OCI-LY7 (cell line): ENCODE measurements at regions not wholly inside any gene's neighbourhood (a gene's known extent, or its start where the extent isn't known, plus 50 kb on each side); places are given as distances from the start of the nearest gene placed in this dataset.

Experiments
- BruUV-seq: library from RNA; stranded (reverse); fragments of 400-500 nt; replicated peaks from 2 replicates; lab custom pipeline; 2021; lab: Mats Ljungman, UMichigan
- CTCF ChIA-PET: fragments of 300-600 bp; sonication (Branson Sonifier 250); formaldehyde crosslinking; loops from one replicate; lab custom pipeline; 2022; ENCODE audit warnings: antibody characterized with exemption; ENCODE audit not compliant: unreplicated experiment; lab: Charles Lee
- POLR2A ChIA-PET: fragments of 300-600 bp; sonication (Branson Sonifier 250); formaldehyde crosslinking; loops from one replicate; lab custom pipeline; 2022; ENCODE audit warnings: antibody characterized with exemption; lab: Charles Lee
- DNase-seq: peaks from one replicate; pipeline ENCODE4 v3.0.0-alpha.2; 2015; ENCODE audit warnings: low spot score
- H2AFZ ChIP-seq: fragments of 200-600 bp; sonication (generic), shearing (Covaris generic); 2 replicates; pipeline ENCODE4 v1.6.1; 2014; ENCODE audit warnings: mild to moderate bottlenecking, antibody characterized with exemption, low read length, moderate library complexity
- H3K27ac ChIP-seq: fragments of 200-600 bp; sonication (generic); 2 replicates; pipeline ENCODE4 v1.5.1; 2014; ENCODE audit warnings: mixed run types, low read depth, mild to moderate bottlenecking, moderate library complexity, low read length, inconsistent platforms; ENCODE audit not compliant: poor library complexity, severe bottlenecking
- H3K36me3 ChIP-seq: fragments of 200-600 bp; sonication (generic); 2 replicates; pipeline ENCODE4 v1.6.1; 2014; ENCODE audit warnings: mild to moderate bottlenecking, antibody characterized with exemption, low read length, moderate library complexity, mixed read lengths; ENCODE audit not compliant: insufficient read depth
- H3K4me1 ChIP-seq: fragments of 200-600 bp; sonication (generic); 2 replicates; pipeline ENCODE4 v1.5.1; 2014; ENCODE audit warnings: mild to moderate bottlenecking, low read length; ENCODE audit not compliant: insufficient read depth, poor library complexity, severe bottlenecking
- H3K4me2 ChIP-seq: fragments of 200-600 bp; sonication (generic); 2 replicates; pipeline ENCODE4 v1.6.1; 2014; ENCODE audit warnings: mild to moderate bottlenecking, low read length
- H3K4me3 ChIP-seq: fragments of 200-600 bp; sonication (generic); 2 replicates; pipeline ENCODE4 v1.5.1; 2014; ENCODE audit warnings: mild to moderate bottlenecking, low read depth, low read length; ENCODE audit not compliant: poor library complexity, severe bottlenecking
- H3K79me2 ChIP-seq: fragments of 200-600 bp; sonication (generic); 2 replicates; pipeline ENCODE4 v1.6.1; 2016; ENCODE audit warnings: low read depth, mild to moderate bottlenecking, low read length, moderate library complexity, mixed read lengths; ENCODE audit not compliant: insufficient read depth
- H3K9me2 ChIP-seq: fragments of 200-600 bp; sonication (generic); 2 replicates; pipeline ENCODE4 v1.6.1; 2016; ENCODE audit warnings: mild to moderate bottlenecking, low read length, mixed read lengths; ENCODE audit not compliant: insufficient read depth
- H3K9me3 ChIP-seq: fragments of 200-600 bp; sonication (generic); 2 replicates; pipeline ENCODE4 v1.6.1; 2014; ENCODE audit warnings: mild to moderate bottlenecking, mixed run types, low read length, mixed read lengths
- H4K20me1 ChIP-seq: fragments of 200-600 bp; sonication (generic); 2 replicates; pipeline ENCODE4 v1.6.1; 2014; ENCODE audit warnings: mild to moderate bottlenecking, antibody characterized with exemption, low read length, moderate library complexity, mixed read lengths; ENCODE audit not compliant: insufficient read depth
- CTCF ChIP-seq: fragments of 200-600 bp; sonication (generic); conservative IDR thresholded peaks from 2 replicates; pipeline ENCODE4 v1.5.1; 2014; ENCODE audit warnings: mild to moderate bottlenecking, antibody characterized with exemption, low read length, moderate library complexity, mixed read lengths
- EZH2phosphoT487 ChIP-seq: fragments of 200-600 bp; sonication (generic); IDR thresholded peaks from 2 replicates; pipeline ENCODE4 v1.6.1; 2018; ENCODE audit warnings: low read depth, borderline replicate concordance, mild to moderate bottlenecking, mixed run types, antibody characterized with exemption, low read length, moderate library complexity, mixed read lengths
- intact Hi-C: fragments of 100-400 bp; cut with micrococcal nuclease; formaldehyde crosslinking; loops from one replicate; pipeline ENCODE4 v1.10.0; 2022; ENCODE audit not compliant: unreplicated experiment

- no peak overlapping the region for H2AFZ ChIP-seq
- H3K79me2 ChIP-seq: no peaks in the 10 kb centered on the region
- H3K9me3 ChIP-seq: peaks cover 6% of the 10 kb centered on the region; the same call in 1 of the 2 replicates
- TF ChIP-seq EZH2phosphoT487: no peak
- no peak for TF ChIP-seq CTCF
- CTCF ChIA-PET: no interaction called here
- no peak overlapping the region for H3K4me3 ChIP-seq
- POLR2A ChIA-PET: no interaction called here
- H3K4me1 ChIP-seq: no peaks in the 10 kb centered on the region
- no peak for DNase-seq
- H3K9me2 ChIP-seq: no peaks in the 10 kb centered on the region
- H3K36me3 ChIP-seq: no peaks in the 10 kb centered on the region
- no peak overlapping the region for H3K27ac ChIP-seq
- intact Hi-C loops: no loop called here
- H3K4me2 ChIP-seq: no peak overlapping the region
- BruUV-seq: no TSS peak
- no peaks in the 10 kb centered on the region for H4K20me1 ChIP-seq
Measured at GRCh38 chr2:239640676-239641578, 240.1 kb upstream of the HDAC4 start.

- H3K4me1 ChIP-seq: no peaks in the 10 kb centered on the region
- POLR2A ChIA-PET: interaction anchor here (0.6 kb wide), 1 partner anchor 667 kb away, joined by 3 read pairs; no protein-coding TSS in a partner anchor
- intact Hi-C loops: no loop called here
- no TSS peak for BruUV-seq
- TF ChIP-seq CTCF (no peak), EZH2phosphoT487 (no peak)
- DNase-seq: no peak
- H3K36me3 ChIP-seq: no peaks in the 10 kb centered on the region
- H4K20me1 ChIP-seq: no peaks in the 10 kb centered on the region
- H3K4me3 ChIP-seq: no peak overlapping the region
- peaks cover 6% of the 10 kb centered on the region; the same call in 1 of the 2 replicates for H3K9me3 ChIP-seq
- no peak overlapping the region for H2AFZ ChIP-seq
- H3K9me2 ChIP-seq: no peaks in the 10 kb centered on the region
- H3K27ac ChIP-seq: no peak overlapping the region
- H3K79me2 ChIP-seq: no peaks in the 10 kb centered on the region
- CTCF ChIA-PET: no interaction called here
- H3K4me2 ChIP-seq: no peak overlapping the region
Measured at GRCh38 chr2:239640210-239640609, 239.4 kb upstream of the HDAC4 start.
